SU-DHL-6 (cell line): ENCODE measurements at regions not wholly inside any gene's neighbourhood (a gene's known extent, or its start where the extent isn't known, plus 50 kb on each side); places are given as distances from the start of the nearest gene placed in this dataset.

Source experiments
- CTCF ChIP-seq: fragments of 200-600 bp; sonication (generic); IDR thresholded peaks from one replicate; pipeline ENCODE4 v1.5.1; 2017; ENCODE audit warnings: antibody characterized with exemption, mild to moderate bottlenecking, low read length, moderate library complexity; ENCODE audit not compliant: insufficient read depth, poor library complexity, severe bottlenecking
- EZH2phosphoT487 ChIP-seq: fragments of 200-600 bp; sonication (generic), shearing (Covaris generic); conservative IDR thresholded peaks from 2 replicates; pipeline ENCODE4 v1.6.1; 2018; ENCODE audit warnings: mild to moderate bottlenecking, antibody characterized with exemption, low read length, moderate library complexity, mixed read lengths

DNA sequence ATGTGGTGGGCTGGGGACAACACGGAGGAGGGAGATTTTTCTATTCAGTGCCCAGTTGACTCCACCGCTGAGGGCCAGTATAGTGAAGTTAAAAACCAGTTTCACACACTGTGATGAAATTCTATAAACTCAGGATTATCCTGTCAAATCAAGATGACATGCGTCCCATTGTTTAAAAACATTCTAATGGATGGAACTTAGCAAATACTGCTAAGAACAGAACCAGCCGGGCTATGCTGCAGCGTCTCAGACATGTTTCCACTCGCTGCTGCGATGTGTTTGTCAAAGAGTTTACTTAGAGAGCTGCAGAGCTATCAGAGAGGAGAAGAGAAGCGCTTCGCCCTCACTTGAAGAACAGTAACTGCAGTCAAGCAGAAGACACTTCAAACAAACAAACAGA, 212.6 kb upstream of the FOXQ1 start:
- TF ChIP-seq EZH2phosphoT487 (no peak), CTCF (no peak)
